Inferior parietal cortex (tissue), 1 donor: ENCODE measurements at regions not wholly inside any gene's neighbourhood (a gene's known extent, or its start where the extent isn't known, plus 50 kb on each side); places are given as distances from the start of the nearest gene placed in this dataset.
"Not testable (repeated sequence)": the region's sequence is repeated elsewhere in the genome, so short reads cannot be mapped to it uniquely, and the experiment has no call there.

Source experiments
- DNase-seq: peaks from one replicate; pipeline ENCODE4 v3.0.0-alpha.2; 2016; ENCODE audit errors: extremely low spot score

DNA sequence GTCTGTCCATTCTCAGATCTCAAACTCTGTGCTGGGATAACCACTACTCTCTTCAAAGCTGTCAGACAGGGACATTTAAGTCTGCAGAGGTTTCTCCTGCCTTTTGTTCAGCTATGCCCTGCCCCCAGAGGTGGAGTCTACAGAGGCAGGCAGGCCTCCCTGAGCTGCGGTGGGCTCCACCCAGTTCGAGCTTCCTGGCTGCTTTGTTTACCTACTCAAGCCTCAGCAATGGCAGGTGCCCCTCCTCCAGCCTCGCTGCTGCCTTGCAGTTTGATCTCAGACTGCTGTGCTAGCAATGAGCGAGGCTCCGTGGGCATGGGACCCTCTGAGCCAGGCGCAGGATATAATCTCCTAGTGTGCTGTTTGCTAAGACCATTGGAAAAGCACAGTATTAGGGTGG lies 53.1 kb upstream of the HUNK start:
- not testable (repeated sequence) for DNase-seq

GRCh38 chr21:31814356-31814755 lies 58.5 kb upstream of the HUNK start:
- DNase-seq = not testable (repeated sequence)

- no peak for DNase-seq
These were observed 59.0 kb upstream of the HUNK start for GRCh38 chr21:31813862-31814261.

DNA sequence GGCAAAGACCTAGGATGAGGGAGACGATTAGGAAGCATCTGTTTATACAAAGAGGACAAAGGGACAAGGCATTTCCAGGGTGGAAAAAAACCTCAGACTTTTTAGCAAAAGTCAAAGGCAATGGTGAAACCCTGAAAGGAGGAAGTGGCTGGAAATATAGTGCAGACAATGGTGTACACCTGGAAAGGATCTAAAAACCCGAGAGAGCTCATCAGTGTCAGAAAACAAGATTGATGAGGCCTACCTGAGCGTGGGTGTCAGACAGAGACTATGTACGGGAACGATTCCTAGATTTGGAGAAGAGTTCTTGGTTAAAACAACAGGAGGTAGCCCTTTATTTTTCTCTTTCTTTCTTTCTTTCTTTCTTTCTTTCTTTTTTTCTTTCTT lies 68.8 kb upstream of the HUNK start:
- no peak for DNase-seq

GRCh38 chr21:31803039-31804007 lies 69.5 kb upstream of the HUNK start:
- DNase-seq = no peak

- no peak for DNase-seq
These were observed 70.4 kb upstream of the SCAF4 start for GRCh38 chr21:31802331-31802730.

DNA sequence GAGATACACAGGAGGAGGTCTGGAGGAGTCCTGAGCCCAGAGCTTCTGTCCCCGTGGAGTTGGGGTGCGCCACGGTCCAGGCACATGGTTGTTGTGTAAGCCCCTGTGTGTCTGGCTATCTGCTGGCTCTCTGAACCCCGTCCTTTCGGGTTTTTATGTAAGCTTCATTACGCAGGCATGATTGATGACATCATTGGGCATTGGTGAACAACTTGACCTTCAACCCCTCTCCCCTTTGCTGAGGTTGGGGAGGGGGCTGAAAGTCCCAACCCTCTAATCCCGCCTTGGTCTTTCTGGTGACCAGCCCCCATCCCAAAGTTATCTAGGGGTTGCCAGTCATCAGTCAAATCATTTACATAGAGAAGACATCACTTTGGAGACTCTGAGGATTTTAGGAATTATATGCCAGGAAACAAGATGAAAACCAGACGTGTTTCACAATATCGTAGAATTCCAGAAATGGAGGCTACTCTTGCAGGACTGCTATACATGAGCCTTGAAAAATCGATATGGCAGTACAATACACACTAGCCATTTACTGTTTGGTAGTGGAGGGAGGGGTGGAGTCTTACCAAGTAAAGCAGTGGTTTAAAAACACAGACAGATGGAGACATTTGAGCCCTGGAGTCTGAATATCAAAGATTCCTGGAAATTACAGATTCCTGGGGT lies 69.8 kb upstream of the SCAF4 start:
- DNase-seq = no peak

DNA sequence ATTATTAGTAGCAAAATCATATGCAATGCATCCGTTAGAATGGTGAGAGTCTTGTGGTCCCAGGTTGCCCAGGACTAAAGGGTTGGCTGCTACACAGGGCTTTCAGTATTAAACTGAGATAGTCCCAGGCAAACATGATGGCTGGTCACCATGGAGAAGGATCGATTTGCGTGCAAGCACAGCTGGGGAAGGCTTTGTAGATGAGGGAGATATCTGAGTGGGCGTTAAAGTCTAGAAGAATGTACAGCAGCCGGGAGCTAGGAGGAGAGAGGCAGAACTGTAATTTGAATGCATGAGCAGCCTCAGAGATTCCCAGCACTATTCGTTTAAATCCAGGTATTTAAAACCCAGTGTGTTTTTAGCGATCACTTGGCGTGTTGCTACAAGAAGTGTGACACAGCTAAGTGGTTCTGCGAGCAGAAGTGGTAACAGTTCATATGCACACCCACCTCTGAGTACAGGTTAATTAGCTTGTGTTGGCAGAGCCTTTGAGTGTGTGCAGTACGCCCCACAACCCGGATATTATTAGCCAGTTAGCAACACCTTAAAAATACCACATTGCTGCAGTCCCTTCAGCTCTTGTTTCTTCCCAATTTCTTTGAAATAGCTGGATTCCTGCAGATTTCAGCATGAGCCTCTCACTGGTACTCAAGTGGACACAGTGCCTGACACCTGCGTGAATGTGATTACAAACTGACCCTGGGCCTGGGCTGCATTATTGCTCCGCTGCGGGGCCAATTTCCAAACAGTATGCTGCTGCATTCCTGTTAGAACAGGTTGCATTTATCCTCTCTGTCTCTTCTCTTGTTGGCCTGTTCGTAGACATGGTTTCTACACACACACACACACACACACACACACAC lies 67.2 kb upstream of the SCAF4 start:
- DNase-seq = peak; percentile 15

DNA sequence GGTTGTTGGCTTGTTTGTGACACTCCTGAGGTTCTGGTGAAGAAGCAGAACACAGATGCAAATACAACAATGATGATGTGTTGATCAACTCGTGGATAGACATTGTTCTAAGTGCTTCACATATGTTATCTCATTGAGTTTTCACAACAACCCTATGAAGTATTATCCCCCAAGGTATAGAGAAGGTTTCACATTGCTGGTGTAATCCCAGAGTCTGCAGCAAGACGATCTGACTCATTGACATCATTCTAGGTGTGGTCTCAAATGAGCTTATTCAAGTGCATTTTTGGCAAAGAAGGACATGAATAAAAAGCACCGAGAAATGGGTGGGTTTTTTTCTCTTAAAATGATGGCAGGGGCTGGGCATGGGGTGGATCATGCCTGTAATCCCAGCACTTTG lies 64.1 kb upstream of the SCAF4 start:
- DNase-seq = no peak

DNA sequence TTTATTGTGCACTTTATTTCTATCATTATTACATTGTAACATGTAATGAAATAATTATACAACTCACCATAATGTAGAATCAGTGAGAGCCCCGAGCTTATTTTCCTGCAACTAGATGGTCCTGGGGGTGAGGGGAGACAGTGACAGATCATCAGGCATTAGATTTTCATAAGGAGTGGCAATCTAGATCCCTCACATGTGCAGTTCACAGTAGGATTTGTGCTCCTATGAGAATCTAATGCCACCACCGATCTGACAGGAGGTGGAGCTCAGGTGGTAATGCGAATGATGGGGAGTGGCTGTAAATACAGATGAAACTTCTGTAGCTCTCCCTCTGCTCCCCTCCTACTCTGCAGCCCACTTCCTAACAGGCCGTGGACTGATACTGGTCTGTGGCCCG lies 58.5 kb upstream of the SCAF4 start:
- DNase-seq = not testable (repeated sequence)

DNA sequence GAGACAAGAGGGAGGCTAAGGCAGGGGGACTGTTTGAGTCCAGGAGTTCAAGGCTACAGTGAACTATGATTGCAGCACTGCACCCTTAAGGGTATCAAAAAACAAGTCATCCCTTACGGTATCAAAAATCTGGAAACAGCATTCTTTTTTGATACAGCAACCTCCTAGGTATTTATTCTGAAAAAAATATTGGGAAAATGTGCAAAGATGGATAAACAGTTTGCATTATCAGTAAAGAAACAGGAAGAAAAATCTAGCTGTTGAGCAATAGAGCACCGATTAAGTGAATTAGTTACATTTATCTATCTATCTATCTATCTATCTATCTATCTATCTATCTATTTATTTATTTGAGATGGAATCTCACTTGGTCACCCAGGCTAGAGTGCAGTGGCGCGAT lies 56.7 kb upstream of the SCAF4 start:
- DNase-seq = no peak

GRCh38 chr21:31787691-31788090 lies 55.8 kb upstream of the SCAF4 start:
- DNase-seq = not testable (repeated sequence)

- no peak for DNase-seq
These were observed 54.4 kb upstream of the SCAF4 start for GRCh38 chr21:31786164-31786920.

DNA sequence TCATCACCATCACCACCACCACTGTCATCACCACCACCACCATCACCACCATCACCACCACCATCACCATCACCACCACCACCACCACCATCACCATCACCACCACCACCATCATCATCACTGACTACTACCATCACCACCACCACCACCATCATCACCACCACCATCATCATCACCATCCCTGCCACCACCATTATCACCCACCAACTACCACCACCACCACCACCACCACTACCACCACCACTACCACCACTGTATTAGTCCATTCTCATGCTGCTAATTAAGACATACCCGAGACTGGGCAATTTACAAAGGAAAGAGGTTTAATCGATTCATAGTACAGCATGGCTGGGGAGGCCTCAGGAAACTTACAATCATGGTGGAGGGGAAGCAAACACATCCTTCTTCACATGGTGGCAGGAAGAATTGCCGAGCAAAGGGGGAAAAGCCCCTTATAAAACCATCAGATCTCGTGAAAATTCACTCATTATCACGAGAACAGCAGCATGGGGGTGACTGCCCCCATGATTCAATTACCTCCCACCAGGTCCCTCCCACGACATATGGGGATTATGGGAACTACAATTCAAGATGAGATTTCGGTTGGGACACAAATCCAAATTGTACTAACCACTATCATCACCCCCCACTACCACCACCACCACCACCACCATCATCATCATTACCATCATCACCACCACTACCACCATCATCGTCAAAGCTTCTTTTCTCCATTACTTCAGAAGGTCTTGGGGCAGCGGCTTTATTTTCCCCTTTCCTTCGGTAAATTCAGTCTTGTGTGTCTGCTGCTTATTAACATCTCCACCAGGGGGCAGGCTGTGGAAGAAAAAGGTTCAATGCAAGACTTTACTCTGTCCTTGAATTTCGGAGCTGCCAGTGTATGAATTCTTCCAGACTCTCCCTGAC lies 53.6 kb upstream of the SCAF4 start:
- DNase-seq = peak; percentile 89

DNA sequence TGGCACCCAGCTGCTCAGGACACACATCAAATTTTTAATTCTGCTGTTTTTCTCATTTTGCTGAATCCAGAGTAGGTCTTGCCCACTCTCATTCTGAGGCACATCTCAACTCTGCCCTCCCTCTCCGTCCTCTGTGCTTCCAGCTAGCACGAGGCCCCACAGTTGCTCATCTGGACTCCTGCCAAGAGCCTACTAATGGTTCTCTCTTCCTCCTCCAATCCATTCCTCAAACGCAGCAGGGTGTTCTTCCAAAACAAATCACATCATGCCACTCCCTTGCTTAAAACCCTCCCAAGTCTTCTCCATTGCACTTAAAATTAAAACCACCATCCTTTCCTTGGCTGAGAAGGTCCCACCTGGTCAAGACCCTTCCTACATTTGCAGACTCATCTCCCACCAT lies 49.8 kb upstream of the SCAF4 start:
- DNase-seq = no peak
